Liver (tissue), 8 donors: ENCODE measurements at regions not wholly inside any gene's neighbourhood (a gene's known extent, or its start where the extent isn't known, plus 50 kb on each side); places are given as distances from the start of the nearest gene placed in this dataset.

Experiments
- DNase-seq: peaks from one replicate; pipeline ENCODE4 v3.0.0-alpha.2; 2017; ENCODE audit warnings: low spot score
- H3K27ac ChIP-seq, 2 donors: one replicate each; pipeline ENCODE4 v1.7.0; 2013; ENCODE audit warnings: inconsistent platforms in 2 of 2, low read length in 2 of 2, control low read depth in 1 of 2, low read depth in 1 of 2, mild to moderate bottlenecking in 1 of 2
- H3K27me3 ChIP-seq, 4 donors: one replicate each; pipeline versions ENCODE4 v1.6.1 to v1.7.0; 2013; ENCODE audit warnings: low read length in 3 of 4, inconsistent platforms in 1 of 4, mild to moderate bottlenecking in 1 of 4, moderate library complexity in 1 of 4; ENCODE audit not compliant: control insufficient read depth in 4 of 4, insufficient read depth in 4 of 4
- H3K36me3 ChIP-seq, 4 donors: one replicate each; pipeline versions ENCODE4 v1.6.1 to v1.7.0; 2013; ENCODE audit warnings: low read length in 3 of 4, mild to moderate bottlenecking in 3 of 4, low read depth in 1 of 4, moderate library complexity in 1 of 4; ENCODE audit not compliant: control insufficient read depth in 4 of 4, insufficient read depth in 3 of 4
- H3K4me1 ChIP-seq, 4 donors: one replicate each; pipeline versions ENCODE4 v1.6.1 to v1.7.0; 2013; ENCODE audit warnings: low read length in 3 of 4, mild to moderate bottlenecking in 3 of 4, moderate library complexity in 1 of 4; ENCODE audit not compliant: control insufficient read depth in 4 of 4, insufficient read depth in 4 of 4
- H3K4me3 ChIP-seq, 3 donors: one replicate each; pipeline versions ENCODE4 v1.6.1 to v1.7.0; 2013; ENCODE audit warnings: low read length in 3 of 3, control low read depth in 1 of 3, low read depth in 1 of 3, mild to moderate bottlenecking in 1 of 3
- H3K9ac ChIP-seq, 2 donors: one replicate each; pipeline ENCODE4 v1.7.0; 2013; ENCODE audit warnings: low read length in 2 of 2, mild to moderate bottlenecking in 2 of 2, moderate library complexity in 2 of 2, control low read depth in 1 of 2, low read depth in 1 of 2
- H3K9me3 ChIP-seq, 4 donors: one replicate each; pipeline versions ENCODE4 v1.6.1 to v1.7.0; 2013; ENCODE audit warnings: low read length in 3 of 4; ENCODE audit not compliant: control insufficient read depth in 4 of 4
- ATF3 ChIP-seq: IDR thresholded peaks from 2 replicates; pipeline ENCODE4 v1.6.1; 2016; ENCODE audit warnings: antibody characterized with exemption
- CTCF ChIP-seq: fragments of 150-350 bp; IDR thresholded peaks from 2 replicates; pipeline ENCODE4 v1.5.1; 2017; ENCODE audit warnings: improper control_type of control experiment, low read depth, low read length; ENCODE audit not compliant: missing input control
- FOXA1 ChIP-seq: IDR thresholded peaks from 2 replicates; pipeline ENCODE4 v1.6.1; 2016; ENCODE audit warnings: antibody characterized with exemption
- FOXA2 ChIP-seq: IDR thresholded peaks from 2 replicates; pipeline ENCODE4 v1.6.1; 2016; ENCODE audit warnings: antibody characterized with exemption
- HNF4A ChIP-seq, 2 donors: conservative IDR thresholded peaks; 2 replicates each; pipeline ENCODE4 v1.6.1; 2016; ENCODE audit warnings: antibody characterized with exemption in 2 of 2, mild to moderate bottlenecking in 2 of 2
- HNF4G ChIP-seq: IDR thresholded peaks from 2 replicates; pipeline ENCODE4 v1.6.1; 2016; ENCODE audit warnings: antibody characterized with exemption
- JUND ChIP-seq, 2 donors: IDR thresholded peaks; 2 replicates each; pipeline ENCODE4 v1.6.1; 2016; ENCODE audit warnings: antibody characterized with exemption in 2 of 2
- NR2F2 ChIP-seq: IDR thresholded peaks from 2 replicates; pipeline ENCODE4 v1.6.1; 2016; ENCODE audit warnings: antibody characterized with exemption
- RAD21 ChIP-seq, 2 donors: IDR thresholded peaks; 2 replicates each; pipeline ENCODE4 v1.6.1; 2016; ENCODE audit warnings: antibody characterized with exemption in 2 of 2, mild to moderate bottlenecking in 2 of 2
- REST ChIP-seq: IDR thresholded peaks from 2 replicates; pipeline ENCODE4 v1.6.1; 2016; ENCODE audit warnings: antibody characterized with exemption, mild to moderate bottlenecking
- RXRA ChIP-seq, 2 donors: IDR thresholded peaks; 2 replicates each; pipeline ENCODE4 v1.6.1; 2017 to 2018; ENCODE audit warnings: antibody characterized with exemption in 2 of 2, mild to moderate bottlenecking in 1 of 2
- SP1 ChIP-seq: IDR thresholded peaks from 2 replicates; pipeline ENCODE4 v1.6.1; 2018; ENCODE audit warnings: antibody characterized with exemption, mild to moderate bottlenecking
- TAF1 ChIP-seq: conservative IDR thresholded peaks from 2 replicates; pipeline ENCODE4 v1.6.1; 2016; ENCODE audit warnings: antibody characterized with exemption, mild to moderate bottlenecking
- WGBS: extraction: QIAGEN DNeasy Blood & Tissue Kit; methylation state at CpG from one replicate; pipeline ENCODE4 v1.1.7; 2013; 5-methylcytosine and 5-hydroxymethylcytosine counted together
- donor health status: healthy.
- donor health status: healthy.
- donor health status: healthy.
- donor health status: healthy.
- donor health status: healthy.

- TF ChIP-seq REST: no peak
Observed at GRCh38 chr21:32174819-32175218, 104.0 kb downstream of the MIS18A start (continued).

GRCh38 chr21:32173121-32173724, 105.6 kb downstream of the MIS18A start:
- Histone ChIP-seq H3K4me3 (no peak overlapping the region), H3K9ac (no peak overlapping the region), H3K27ac (no peak overlapping the region), H3K36me3 (no peaks in the 10 kb centered on the region), H3K27me3 (peaks cover 0 to 5% (median 0%) of the 10 kb centered on the region in 4 donors), H3K9me3 (no peaks in the 10 kb centered on the region), H3K4me1 (peaks cover 0 to 1% (median 0%) of the 10 kb centered on the region in 4 donors)
- no peak for DNase-seq
- TF ChIP-seq FOXA2 (no peak), SP1 (no peak), TAF1 (no peak), ATF3 (no peak), REST (no peak), RAD21 (IDR thresholded peaks at IDR 0.05) (no peak), RXRA (IDR thresholded peaks at IDR 0.05) (no peak), HNF4G (no peak), CTCF (no peak), NR2F2 (no peak), FOXA1 (no peak)
- 29% methylated on average over 1 of the region's 1 CpG for WGBS

GRCh38 chr21:32172106-32172505, 106.7 kb downstream of the MIS18A start:
- Histone ChIP-seq H3K4me1 (peaks cover 0 to 1% (median 0%) of the 10 kb centered on the region in 4 donors), H3K9me3 (no peaks in the 10 kb centered on the region), H3K9ac (no peak overlapping the region), H3K27ac (no peak overlapping the region), H3K36me3 (no peaks in the 10 kb centered on the region), H3K4me3 (no peak overlapping the region), H3K27me3 (peaks cover 0 to 5% (median 0%) of the 10 kb centered on the region in 4 donors)
- no peak for DNase-seq
- TF ChIP-seq HNF4A (conservative IDR thresholded peaks at IDR 0.05) (no peak), JUND (IDR thresholded peaks at IDR 0.05) (no peak), RAD21 (IDR thresholded peaks at IDR 0.05) (no peak)
- 83% methylated on average over 2 of the region's 2 CpGs for WGBS
